A549 (cell line): ENCODE measurements at regions not wholly inside any gene's neighbourhood (a gene's known extent, or its start where the extent isn't known, plus 50 kb on each side); places are given as distances from the start of the nearest gene placed in this dataset.

Source experiments
- CBX8 ChIP-seq: fragments of 200-600 bp; sonication (generic); IDR thresholded peaks from 2 replicates; pipeline ENCODE4 v1.6.1; 2016
- CTCF ChIP-seq: fragments of >200 bp; sonication (Bioruptor Twin); formaldehyde crosslinking; IDR thresholded peaks from 3 replicates; pipeline ENCODE4 v1.5.1; 2016
- JUN ChIP-seq, 2 experiments: fragments of >200 bp; sonication (Bioruptor Twin); formaldehyde crosslinking; IDR thresholded peaks; 2 replicates in 1 of 2; 3 replicates in 1 of 2; pipeline ENCODE4 v1.6.1; 2016 to 2017
- JUNB ChIP-seq: fragments of >200 bp; sonication (Bioruptor Twin); formaldehyde crosslinking; IDR thresholded peaks from 2 replicates; pipeline ENCODE4 v1.6.1; 2016
- MAZ ChIP-seq: fragments of 150-350 bp; IDR thresholded peaks from 2 replicates; pipeline ENCODE4 v1.6.1; 2014; ENCODE audit warnings: antibody characterized with exemption, low read depth, low read length, borderline replicate concordance
- NFE2L2 ChIP-seq: fragments of 150-350 bp; conservative IDR thresholded peaks from 2 replicates; pipeline ENCODE4 v1.6.1; 2014; ENCODE audit warnings: low read length
- POLR2A ChIP-seq: IDR thresholded peaks from 2 replicates; pipeline ENCODE4 v1.6.1; 2012; ENCODE audit warnings: mild to moderate bottlenecking, low read length
- RAD21 ChIP-seq, 2 experiments: fragments of >200 bp in 1 of 2; sonication (Bioruptor Twin) in 1 of 2; formaldehyde crosslinking in 1 of 2; IDR thresholded peaks in 1 of 2; conservative IDR thresholded peaks in 1 of 2; 2 replicates in 1 of 2; 3 replicates in 1 of 2; pipeline ENCODE4 v1.6.1; 2012 to 2018; ENCODE audit warnings: inconsistent platforms in 1 of 2
- RFX5 ChIP-seq: fragments of 450-650 bp; IDR thresholded peaks from 2 replicates; pipeline ENCODE4 v1.7.1; 2014; ENCODE audit warnings: antibody characterized with exemption, mild to moderate bottlenecking, moderate library complexity
- TF ChIP-seq, protein P1 (sequence below): IDR thresholded peaks from 2 replicates; pipeline ENCODE4 v1.6.1; 2012

- no peak for TF ChIP-seq POLR2A
- TF ChIP-seq CTCF: peak; percentile 60
- TF ChIP-seq, protein P1, sequence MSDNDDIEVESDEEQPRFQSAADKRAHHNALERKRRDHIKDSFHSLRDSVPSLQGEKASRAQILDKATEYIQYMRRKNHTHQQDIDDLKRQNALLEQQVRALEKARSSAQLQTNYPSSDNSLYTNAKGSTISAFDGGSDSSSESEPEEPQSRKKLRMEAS: no peak
- no peak for TF ChIP-seq RFX5
- TF ChIP-seq JUNB: no peak
- TF ChIP-seq RAD21 (conservative IDR thresholded peaks at IDR 0.05 in 1 of 2, IDR thresholded peaks at IDR 0.05 in 1 of 2): peak; percentile 59 to 67
- TF ChIP-seq NFE2L2: no peak
- no peak for TF ChIP-seq JUN (IDR thresholded peaks at IDR 0.05)
- TF ChIP-seq CBX8: no peak
- no peak for TF ChIP-seq MAZ
These were observed 233.7 kb upstream of the NFIA start for GRCh38 chr1:60848583-60849188.
